K562 (cell line): ENCODE measurements at regions not wholly inside any gene's neighbourhood (a gene's known extent, or its start where the extent isn't known, plus 50 kb on each side); places are given as distances from the start of the nearest gene placed in this dataset.
A peak's percentile ranks its signal among the peaks of the same experiment; 100 is the strongest.

Source experiments
- ATAC-seq: fragments of 200-7000 bp; cut with Tn5 transposase; 3 replicates; pipeline ENCODE4 v1.9.1; 2020; ENCODE audit warnings: moderate library complexity
- BruUV-seq: library from RNA; stranded (reverse); fragments of 400-500 nt; replicated peaks from 2 replicates; lab custom pipeline; 2021; lab: Mats Ljungman, UMichigan
- CTCF ChIA-PET: fragments of 300-600 bp; formaldehyde crosslinking; extraction: SDS; loops from one replicate; lab custom pipeline; 2021; ENCODE audit warnings: low intra/inter-chr PET ratio; lab: Yijun Ruan, JAX
- POLR2A ChIA-PET: fragments of 300-600, 350-650 bp; sonication (Branson Sonifier 250); formaldehyde crosslinking; extraction: SDS; loops from one replicate; lab custom pipeline; 2021; ENCODE audit warnings: antibody characterized with exemption, inconsistent platforms; lab: Yijun Ruan, JAX
- DNase-seq, 4 experiments: peaks; one replicate each; pipeline versions ENCODE4 v3.0.0 to v3.0.0-alpha.2; 2011 to 2018; ENCODE audit warnings: low spot score in 3 of 4, mixed read lengths in 3 of 4; ENCODE audit errors: extremely low read depth in 1 of 4
- FAIRE-seq: peaks from 2 replicates; lab custom pipeline; 2011; peaks lifted over from hg19 to GRCh38; lab: Jason Lieb, UNC
- H2AFZ ChIP-seq: 2 replicates; pipeline ENCODE4 v1.6.0; 2011; ENCODE audit warnings: low read depth, low read length, control low read depth, inconsistent platforms
- H3K27ac ChIP-seq: fragments of 200-600 bp; 3 replicates; pipeline ENCODE4 v1.8.0; 2011; ENCODE audit warnings: low read depth, mild to moderate bottlenecking, control low read depth, inconsistent platforms, low read length, moderate library complexity, mixed read lengths; ENCODE audit errors: extremely low read depth
- H3K27me3 ChIP-seq, 2 experiments: fragments of 300-600 bp in 1 of 2; 2 replicates in 1 of 2; 3 replicates in 1 of 2; pipeline versions ENCODE4 v1.6.0 to v1.8.0; 2011; ENCODE audit warnings: inconsistent platforms in 2 of 2, low read length in 2 of 2, mild to moderate bottlenecking in 1 of 2, mixed read lengths in 1 of 2, moderate library complexity in 1 of 2; ENCODE audit not compliant: control insufficient read depth in 2 of 2, insufficient read depth in 2 of 2
- H3K36me3 ChIP-seq: fragments of 300-600 bp; 3 replicates; pipeline ENCODE4 v1.8.0; 2011; ENCODE audit warnings: mild to moderate bottlenecking, low read length, inconsistent platforms; ENCODE audit not compliant: control insufficient read depth, insufficient read depth
- H3K4me1 ChIP-seq, 2 experiments: fragments of 200-600 bp in 1 of 2; replicated peaks in 1 of 2; 2 replicates in 1 of 2; 3 replicates in 1 of 2; pipeline versions ENCODE4 v1.5.1 to v1.8.0; 2011; ENCODE audit warnings: inconsistent platforms in 2 of 2, low read length in 2 of 2, mild to moderate bottlenecking in 1 of 2, mixed read lengths in 1 of 2, moderate library complexity in 1 of 2; ENCODE audit not compliant: control insufficient read depth in 2 of 2, insufficient read depth in 2 of 2
- H3K4me2 ChIP-seq: 2 replicates; pipeline ENCODE4 v1.6.1; 2011; ENCODE audit warnings: low read length, control low read depth, inconsistent platforms, mixed read lengths; ENCODE audit not compliant: insufficient read depth
- H3K4me3 ChIP-seq: fragments of 200-600 bp; sonication (generic), shearing (Covaris generic); 2 replicates; pipeline ENCODE4 v1.5.1; 2016; ENCODE audit warnings: control low read depth, inconsistent platforms
- H3K79me2 ChIP-seq: fragments of 200-600 bp; 3 replicates; pipeline ENCODE4 v1.8.0; 2011; ENCODE audit warnings: low read length, inconsistent platforms; ENCODE audit not compliant: control insufficient read depth, insufficient read depth
- H3K9ac ChIP-seq, 2 experiments: 2 replicates each; pipeline versions ENCODE4 v1.6.0 to v1.6.1; 2011; ENCODE audit warnings: low read depth in 2 of 2, low read length in 2 of 2, control low read depth in 1 of 2, inconsistent platforms in 1 of 2, mild to moderate bottlenecking in 1 of 2, mixed read lengths in 1 of 2; ENCODE audit not compliant: insufficient read depth in 1 of 2
- H3K9me1 ChIP-seq: one replicate; pipeline ENCODE4 v1.6.0; 2011; ENCODE audit warnings: inconsistent platforms, mild to moderate bottlenecking, low read length, moderate library complexity; ENCODE audit not compliant: control insufficient read depth, insufficient read depth
- H3K9me3 ChIP-seq: replicated peaks from 2 replicates; pipeline ENCODE4 v1.5.1; 2011; ENCODE audit warnings: low read depth, low read length, inconsistent platforms; ENCODE audit not compliant: control insufficient read depth, insufficient read depth
- H4K20me1 ChIP-seq: replicated peaks from 2 replicates; pipeline ENCODE4 v1.6.1; 2011; ENCODE audit warnings: low read length, inconsistent platforms, mixed read lengths; ENCODE audit not compliant: control insufficient read depth, insufficient read depth
- ARID1B ChIP-seq: fragments of 450-650 bp; IDR thresholded peaks from 2 replicates; pipeline ENCODE4 v1.6.1; 2016; ENCODE audit warnings: antibody characterized with exemption, mild to moderate bottlenecking, inconsistent platforms
- CEBPB ChIP-seq: fragments of 450-650 bp; IDR thresholded peaks from 2 replicates; pipeline ENCODE4 v1.6.1; 2016; ENCODE audit warnings: missing genetic modification characterization, missing compliant biosample characterization
- CEBPG ChIP-seq, 3 experiments: fragments of 200-800 bp in 1 of 3; sonication (Bioruptor generic) in 1 of 3; sonication (generic) in 1 of 3; formaldehyde crosslinking in 1 of 3; IDR thresholded peaks in 2 of 3; conservative IDR thresholded peaks in 1 of 3; 2 replicates each; pipeline versions ENCODE4 v1.6.1 to v1.8.0; 2016 to 2022; ENCODE audit warnings: missing compliant biosample characterization in 2 of 3, missing genetic modification characterization in 2 of 3, mild to moderate bottlenecking in 1 of 3, missing genetic modification reagents in 1 of 3
- EP400 ChIP-seq: fragments of 450-650 bp; IDR thresholded peaks from 2 replicates; pipeline ENCODE4 v1.6.1; 2017; ENCODE audit warnings: antibody characterized with exemption, mild to moderate bottlenecking, moderate library complexity
- FOSL1 ChIP-seq: fragments of 200-800 bp; sonication (Bioruptor generic); conservative IDR thresholded peaks from 2 replicates; pipeline ENCODE4 v1.6.1; 2016; ENCODE audit warnings: missing genetic modification characterization, missing compliant biosample characterization
- HMGN3 ChIP-seq: IDR thresholded peaks from 2 replicates; pipeline ENCODE4 v1.6.1; 2011; ENCODE audit warnings: borderline replicate concordance, low read depth, mild to moderate bottlenecking, mixed read lengths, low read length; ENCODE audit not compliant: insufficient read length; ENCODE audit errors: extremely low read depth
- HNRNPUL1 ChIP-seq: fragments of 200-400 bp; formaldehyde crosslinking; IDR thresholded peaks from 2 replicates; pipeline ENCODE4 v1.6.1; 2017; ENCODE audit warnings: low read length
- JUN ChIP-seq, 2 experiments: sonication (generic) in 1 of 2; formaldehyde crosslinking in 1 of 2; IDR thresholded peaks; 2 replicates each; pipeline versions ENCODE4 v1.6.1 to v1.8.0; 2012 to 2022; ENCODE audit warnings: borderline replicate concordance in 2 of 2, mild to moderate bottlenecking in 2 of 2, improper control_type of control experiment in 1 of 2, low read depth in 1 of 2, low read length in 1 of 2, missing genetic modification reagents in 1 of 2
- JUND ChIP-seq, 2 experiments: IDR thresholded peaks; 2 replicates in 1 of 2; 3 replicates in 1 of 2; pipeline ENCODE4 v1.6.1; 2011; ENCODE audit warnings: borderline replicate concordance in 2 of 2, low read depth in 2 of 2, low read length in 2 of 2, improper control_type of control experiment in 1 of 2, missing biosample characterization in 1 of 2, missing genetic modification characterization in 1 of 2, missing genetic modification reagents in 1 of 2
- SMARCE1 ChIP-seq: fragments of 450-650 bp; IDR thresholded peaks from 2 replicates; pipeline ENCODE4 v1.7.1; 2016; ENCODE audit warnings: mild to moderate bottlenecking
- SRSF3 ChIP-seq: fragments of 200-400 bp; formaldehyde crosslinking; IDR thresholded peaks from 2 replicates; pipeline ENCODE4 v1.6.1; 2016; ENCODE audit warnings: mild to moderate bottlenecking, low read length, moderate library complexity; ENCODE audit not compliant: insufficient read depth
- STAG1 ChIP-seq: sonication (generic); formaldehyde crosslinking; IDR thresholded peaks from 2 replicates; pipeline ENCODE4 v1.5.0; 2020; ENCODE audit warnings: missing genetic modification reagents, borderline replicate concordance
- TRIM24 ChIP-seq, 2 experiments: fragments of 450-650 bp; IDR thresholded peaks; 2 replicates each; pipeline ENCODE4 v1.6.1; 2016
- ZNF384 ChIP-seq: IDR thresholded peaks from 2 replicates; pipeline ENCODE4 v1.6.1; 2012; ENCODE audit warnings: low read depth, low read length, improper control_type of control experiment
- WGBS: fragments of 100-300 bp; shearing (Covaris generic); methylation state at CpG from one replicate; pipeline ENCODE4 v1.1.6; 2016; ENCODE audit warnings: low coverage, mixed read lengths; ENCODE audit not compliant: insufficient coverage; ENCODE audit errors: missing lambda C conversion rate; 5-methylcytosine and 5-hydroxymethylcytosine counted together
- in situ Hi-C: fragments of 300-500 bp; cut with MboI; formaldehyde crosslinking; loops from 4 replicates; pipeline ENCODE4 v1.15.0; 2018; ENCODE audit warnings: inconsistent platforms, mixed read lengths
- intact Hi-C: fragments of 100-400 bp; cut with micrococcal nuclease; formaldehyde crosslinking; loops from 2 replicates; pipeline ENCODE4 v1.14.2; 2022
- TF ChIP-seq, protein P1 (sequence below): fragments of 250-450 bp; sonication (Bioruptor Pico); IDR thresholded peaks from 2 replicates; pipeline ENCODE4 v1.4.0; 2020; ENCODE audit warnings: mild to moderate bottlenecking
- TF ChIP-seq, protein P2 (sequence below): fragments of 250-450 bp; sonication (Bioruptor Pico); IDR thresholded peaks from 2 replicates; pipeline ENCODE4 v1.8.0; 2022; ENCODE audit warnings: inconsistent platforms, mild to moderate bottlenecking, moderate library complexity, borderline replicate concordance

DNA sequence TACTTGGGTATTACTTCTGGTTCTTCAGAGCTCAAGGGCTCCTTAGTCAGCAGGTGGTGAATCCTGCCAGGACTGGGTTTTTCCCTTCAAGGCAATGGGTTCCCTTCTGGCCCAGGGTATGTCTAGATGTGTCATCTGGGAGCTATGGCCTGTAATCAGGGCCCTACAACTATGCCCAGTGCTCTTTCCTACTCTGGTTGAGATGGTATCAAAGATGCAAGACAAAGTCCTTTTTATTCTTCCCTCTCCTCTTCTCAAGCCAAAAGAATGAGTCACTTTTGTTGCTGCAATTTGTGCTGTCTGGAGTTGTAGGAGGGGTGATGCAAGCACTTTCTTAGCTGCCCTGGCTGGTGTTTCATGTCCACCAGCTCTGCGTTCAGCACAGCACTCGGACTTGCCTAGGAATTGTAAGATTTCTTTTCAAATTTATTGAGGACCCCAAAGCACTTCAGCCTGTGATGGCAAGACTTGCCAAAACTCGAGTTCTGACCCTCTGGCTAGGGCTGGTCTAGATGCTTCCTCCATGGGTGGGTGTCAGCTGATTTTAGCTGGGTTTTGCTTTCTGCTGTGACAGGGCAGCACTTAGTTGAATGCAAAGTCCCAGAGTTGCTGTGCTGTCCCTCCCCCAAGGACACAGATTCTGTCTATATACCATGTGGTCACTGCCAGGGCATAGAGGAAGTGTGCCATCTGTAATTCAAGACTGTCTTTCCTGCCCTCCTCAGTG is 129.2 kb upstream of the CBLB start:
- peak; percentile 54 for ATAC-seq
- no peaks in the 10 kb centered on the region for H3K9me1 ChIP-seq
- no peaks in the 10 kb centered on the region for H3K27me3 ChIP-seq
- H3K27ac ChIP-seq = no peak overlapping the region; the same call in 2 of the 3 replicates
- no peaks in the 10 kb centered on the region for H3K79me2 ChIP-seq
- H4K20me1 ChIP-seq = no peaks in the 10 kb centered on the region
- POLR2A ChIA-PET = no interaction called here
- in situ Hi-C loops = no loop called here
- intact Hi-C loops = no loop called here
- no peaks in the 10 kb centered on the region for H3K36me3 ChIP-seq
- peak; percentile 58 for FAIRE-seq
- no peaks in the 10 kb centered on the region for H3K9me3 ChIP-seq
- no peak overlapping the region for H3K4me2 ChIP-seq
- CTCF ChIA-PET = no interaction called here
- H3K4me3 ChIP-seq = no peak overlapping the region
- no TSS peak for BruUV-seq
- peaks cover 0 to 8% of the 10 kb centered on the region in 2 experiments; a peak in 3 of 5 replicates for H3K4me1 ChIP-seq
- 20% methylated on average over 1 of the region's 3 CpGs for WGBS
- H2AFZ ChIP-seq = no peak overlapping the region
- no peak overlapping the region for H3K9ac ChIP-seq
- DNase-seq = peak in 1 of 4 experiments; percentile 28
- TF ChIP-seq SMARCE1 = 0 out of 2 replicates have a peak, but pooled peaks have one; percentile 16
- 0 out of 4 replicates have a peak, but pooled peaks of 1 of the 2 experiments have one; percentile 14 for TF ChIP-seq TRIM24 (IDR thresholded peaks at IDR 0.05)
- peak; percentile 19; the same call in 1 of the 2 replicates for TF ChIP-seq ARID1B
- TF ChIP-seq, protein P1, sequence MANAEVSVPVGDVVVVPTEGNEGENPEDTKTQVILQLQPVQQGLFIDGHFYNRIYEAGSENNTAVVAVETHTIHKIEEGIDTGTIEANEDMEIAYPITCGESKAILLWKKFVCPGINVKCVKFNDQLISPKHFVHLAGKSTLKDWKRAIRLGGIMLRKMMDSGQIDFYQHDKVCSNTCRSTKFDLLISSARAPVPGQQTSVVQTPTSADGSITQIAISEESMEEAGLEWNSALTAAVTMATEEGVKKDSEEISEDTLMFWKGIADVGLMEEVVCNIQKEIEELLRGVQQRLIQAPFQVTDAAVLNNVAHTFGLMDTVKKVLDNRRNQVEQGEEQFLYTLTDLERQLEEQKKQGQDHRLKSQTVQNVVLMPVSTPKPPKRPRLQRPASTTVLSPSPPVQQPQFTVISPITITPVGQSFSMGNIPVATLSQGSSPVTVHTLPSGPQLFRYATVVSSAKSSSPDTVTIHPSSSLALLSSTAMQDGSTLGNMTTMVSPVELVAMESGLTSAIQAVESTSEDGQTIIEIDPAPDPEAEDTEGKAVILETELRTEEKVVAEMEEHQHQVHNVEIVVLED (CRISPR knock-in tag) = no peak
- peak; percentile 71 for TF ChIP-seq CEBPG (CRISPR knock-in tag; IDR thresholded peaks at IDR 0.05)
- TF ChIP-seq CEBPG (tag; conservative IDR thresholded peaks at IDR 0.05 in 1 of 2, IDR thresholded peaks at IDR 0.05 in 1 of 2) = peak; percentile 56 to 89
- TF ChIP-seq ZNF384 = no peak
- no peak for TF ChIP-seq HNRNPUL1
- TF ChIP-seq FOSL1 (tag) = peak; percentile 86
- no peak for TF ChIP-seq SRSF3
- TF ChIP-seq JUN (IDR thresholded peaks at IDR 0.05; ENCODE audit: borderline replicate concordance, low read depth, low read length) = peak; percentile 65
- TF ChIP-seq JUN (CRISPR knock-in tag; IDR thresholded peaks at IDR 0.05; ENCODE audit: borderline replicate concordance) = no peak
- no peak for TF ChIP-seq STAG1 (CRISPR knock-in tag)
- no peak for TF ChIP-seq EP400
- TF ChIP-seq JUND (IDR thresholded peaks at IDR 0.05; ENCODE audit: borderline replicate concordance, low read depth, low read length) = peak; percentile 75
- peak; percentile 47; the same call in 1 of the 3 replicates for TF ChIP-seq JUND (tag; IDR thresholded peaks at IDR 0.05; ENCODE audit: borderline replicate concordance, low read depth, low read length)
- TF ChIP-seq HMGN3 = no peak
- TF ChIP-seq CEBPB (tag) = peak; percentile 48; the same call in 1 of the 2 replicates
- TF ChIP-seq, protein P2, sequence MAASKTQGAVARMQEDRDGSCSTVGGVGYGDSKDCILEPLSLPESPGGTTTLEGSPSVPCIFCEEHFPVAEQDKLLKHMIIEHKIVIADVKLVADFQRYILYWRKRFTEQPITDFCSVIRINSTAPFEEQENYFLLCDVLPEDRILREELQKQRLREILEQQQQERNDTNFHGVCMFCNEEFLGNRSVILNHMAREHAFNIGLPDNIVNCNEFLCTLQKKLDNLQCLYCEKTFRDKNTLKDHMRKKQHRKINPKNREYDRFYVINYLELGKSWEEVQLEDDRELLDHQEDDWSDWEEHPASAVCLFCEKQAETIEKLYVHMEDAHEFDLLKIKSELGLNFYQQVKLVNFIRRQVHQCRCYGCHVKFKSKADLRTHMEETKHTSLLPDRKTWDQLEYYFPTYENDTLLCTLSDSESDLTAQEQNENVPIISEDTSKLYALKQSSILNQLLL (CRISPR knock-in tag) = no peak
